ENCODE measurements at regions not wholly inside any gene's neighbourhood (a gene's known extent, or its start where the extent isn't known, plus 50 kb on each side); places are given as distances from the start of the nearest gene placed in this dataset.

- ChIA-PET CTCF (no interaction called here), POLR2A (no interaction called here)
- H3K27ac ChIP-seq (ENCODE audit: low read length in 2 of 2): no peak overlapping the region
- WGBS (ENCODE audit: insufficient coverage): 100% methylated on average over 1 of the region's 4 CpGs
- no peaks in the 10 kb centered on the region for H4K20me1 ChIP-seq (ENCODE audit: control insufficient read depth, insufficient read depth, low read length, poor library complexity, severe bottlenecking)
- no peak for ATAC-seq (ENCODE audit: low read depth)
- Mint-ChIP-seq H3K27me3 (no peaks in the 10 kb centered on the region), H3K9me3 (ENCODE audit: insufficient read depth) (no peaks in the 10 kb centered on the region), H3K4me3 (no peak overlapping the region), H3K27ac (no peak overlapping the region), H3K4me1 (no peaks in the 10 kb centered on the region)
- no peaks in the 10 kb centered on the region for H3K4me1 ChIP-seq (ENCODE audit: control insufficient read depth in 2 of 2, insufficient read depth in 2 of 2, low read length in 2 of 2)
- no peak overlapping the region for H3K4me2 ChIP-seq (replicated peaks; ENCODE audit: low read depth, low read length, poor library complexity, severe bottlenecking)
- H3K27me3 ChIP-seq (replicated peaks in 1 of 4; ENCODE audit: control extremely low read depth in 1 of 4, control insufficient read depth in 3 of 4, insufficient read depth in 4 of 4, low read length in 3 of 4): no peaks in the 10 kb centered on the region
- H3K4me3 ChIP-seq (ENCODE audit: control extremely low read depth in 1 of 5, extremely low read depth in 1 of 5, insufficient read depth in 1 of 5, low read depth in 2 of 5, low read length in 4 of 5): no peak overlapping the region
- no peak overlapping the region for H2AFZ ChIP-seq (ENCODE audit: insufficient read depth, low read depth, low read length, poor library complexity, severe bottlenecking)
- TF ChIP-seq EZH2 (IDR thresholded peaks at IDR 0.05; ENCODE audit: borderline replicate concordance, insufficient read depth, low read depth, low read length, poor library complexity, severe bottlenecking): no peak
- TF ChIP-seq, protein P1, sequence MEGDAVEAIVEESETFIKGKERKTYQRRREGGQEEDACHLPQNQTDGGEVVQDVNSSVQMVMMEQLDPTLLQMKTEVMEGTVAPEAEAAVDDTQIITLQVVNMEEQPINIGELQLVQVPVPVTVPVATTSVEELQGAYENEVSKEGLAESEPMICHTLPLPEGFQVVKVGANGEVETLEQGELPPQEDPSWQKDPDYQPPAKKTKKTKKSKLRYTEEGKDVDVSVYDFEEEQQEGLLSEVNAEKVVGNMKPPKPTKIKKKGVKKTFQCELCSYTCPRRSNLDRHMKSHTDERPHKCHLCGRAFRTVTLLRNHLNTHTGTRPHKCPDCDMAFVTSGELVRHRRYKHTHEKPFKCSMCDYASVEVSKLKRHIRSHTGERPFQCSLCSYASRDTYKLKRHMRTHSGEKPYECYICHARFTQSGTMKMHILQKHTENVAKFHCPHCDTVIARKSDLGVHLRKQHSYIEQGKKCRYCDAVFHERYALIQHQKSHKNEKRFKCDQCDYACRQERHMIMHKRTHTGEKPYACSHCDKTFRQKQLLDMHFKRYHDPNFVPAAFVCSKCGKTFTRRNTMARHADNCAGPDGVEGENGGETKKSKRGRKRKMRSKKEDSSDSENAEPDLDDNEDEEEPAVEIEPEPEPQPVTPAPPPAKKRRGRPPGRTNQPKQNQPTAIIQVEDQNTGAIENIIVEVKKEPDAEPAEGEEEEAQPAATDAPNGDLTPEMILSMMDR (IDR thresholded peaks at IDR 0.05): no peak
- H3K9ac ChIP-seq (ENCODE audit: low read length): no peak overlapping the region
- intact Hi-C loops (cut with micrococcal nuclease): no loop called here
- no peaks in the 10 kb centered on the region for H3K36me3 ChIP-seq (replicated peaks in 1 of 2; ENCODE audit: control extremely low read depth in 1 of 2, control insufficient read depth in 1 of 2, extremely low read depth in 1 of 2, insufficient read depth in 2 of 2, low read length in 1 of 2)
- no peak for DNase-seq
- H3K9me3 ChIP-seq (ENCODE audit: control extremely low read depth in 1 of 3, control insufficient read depth in 2 of 3, insufficient read depth in 1 of 3, low read length in 2 of 3): no peaks in the 10 kb centered on the region
- H3K79me2 ChIP-seq (ENCODE audit: control insufficient read depth, insufficient read depth, low read length): no peaks in the 10 kb centered on the region
Measured at GRCh38 chr4:124282301-124282898, 430.1 kb downstream of the ANKRD50 start.

- Mint-ChIP-seq H3K4me1 (no peaks in the 10 kb centered on the region), H3K27ac (no peak overlapping the region), H3K9me3 (ENCODE audit: insufficient read depth) (no peaks in the 10 kb centered on the region), H3K4me3 (no peak overlapping the region), H3K27me3 (no peaks in the 10 kb centered on the region)
- H4K20me1 ChIP-seq (ENCODE audit: control insufficient read depth, insufficient read depth, low read length, poor library complexity, severe bottlenecking): no peaks in the 10 kb centered on the region
- H3K27me3 ChIP-seq (replicated peaks in 1 of 4; ENCODE audit: control extremely low read depth in 1 of 4, control insufficient read depth in 3 of 4, insufficient read depth in 4 of 4, low read length in 3 of 4): no peaks in the 10 kb centered on the region
- no peak for TF ChIP-seq EZH2 (IDR thresholded peaks at IDR 0.05; ENCODE audit: borderline replicate concordance, insufficient read depth, low read depth, low read length, poor library complexity, severe bottlenecking)
- TF ChIP-seq, protein P1 (IDR thresholded peaks at IDR 0.05): no peak
- H3K4me2 ChIP-seq (replicated peaks; ENCODE audit: low read depth, low read length, poor library complexity, severe bottlenecking): no peak overlapping the region
- no peaks in the 10 kb centered on the region for H3K9me3 ChIP-seq (ENCODE audit: control extremely low read depth in 1 of 3, control insufficient read depth in 2 of 3, insufficient read depth in 1 of 3, low read length in 2 of 3)
- no peak overlapping the region for H3K9ac ChIP-seq (ENCODE audit: low read length)
- no peak overlapping the region for H3K4me3 ChIP-seq (ENCODE audit: control extremely low read depth in 1 of 5, extremely low read depth in 1 of 5, insufficient read depth in 1 of 5, low read depth in 2 of 5, low read length in 4 of 5)
- no CpG with 5 or more reads among the region's 2 CpGs for WGBS (ENCODE audit: insufficient coverage)
- no peak overlapping the region for H3K27ac ChIP-seq (ENCODE audit: low read length in 2 of 2)
- CTCF ChIA-PET: no interaction called here
- no peaks in the 10 kb centered on the region for H3K36me3 ChIP-seq (replicated peaks in 1 of 2; ENCODE audit: control extremely low read depth in 1 of 2, control insufficient read depth in 1 of 2, extremely low read depth in 1 of 2, insufficient read depth in 2 of 2, low read length in 1 of 2)
- H2AFZ ChIP-seq (ENCODE audit: insufficient read depth, low read depth, low read length, poor library complexity, severe bottlenecking): no peak overlapping the region
- H3K4me1 ChIP-seq (ENCODE audit: control insufficient read depth in 2 of 2, insufficient read depth in 2 of 2, low read length in 2 of 2): no peaks in the 10 kb centered on the region
- no peaks in the 10 kb centered on the region for H3K79me2 ChIP-seq (ENCODE audit: control insufficient read depth, insufficient read depth, low read length)
- no peak for DNase-seq
- intact Hi-C loops (cut with micrococcal nuclease): no loop called here
- no peak for ATAC-seq (ENCODE audit: low read depth)
- POLR2A ChIA-PET: no interaction called here
Measured at GRCh38 chr4:124288706-124289486, 423.6 kb downstream of the ANKRD50 start.

Measured in B cell (primary cell).